Astrocyte (in vitro differentiated cells and primary cell): ENCODE measurements at regions not wholly inside any gene's neighbourhood (a gene's known extent, or its start where the extent isn't known, plus 50 kb on each side); places are given as distances from the start of the nearest gene placed in this dataset.

Experiments
- DNase-seq: peaks from one replicate; pipeline ENCODE4 v3.0.0-alpha.2; 2010; ENCODE audit warnings: low read depth
- FAIRE-seq: peaks from 2 replicates; lab custom pipeline; 2011; peaks lifted over from hg19 to GRCh38; lab: Jason Lieb, UNC
- H2AFZ ChIP-seq: 2 replicates; pipeline ENCODE4 v1.6.0; 2012; ENCODE audit warnings: low read depth, low read length, inconsistent platforms
- H3K27ac ChIP-seq: 2 replicates; pipeline ENCODE4 v1.5.1; 2011; ENCODE audit warnings: low read depth, low read length, inconsistent platforms
- H3K27me3 ChIP-seq: 2 replicates; pipeline ENCODE4 v1.6.0; 2011; ENCODE audit warnings: low read length, inconsistent platforms; ENCODE audit not compliant: insufficient read depth
- H3K36me3 ChIP-seq: 2 replicates; pipeline ENCODE4 v1.5.1; 2011; ENCODE audit warnings: low read length, inconsistent platforms; ENCODE audit not compliant: insufficient read depth
- H3K4me1 ChIP-seq: 2 replicates; pipeline ENCODE4 v1.5.1; 2011; ENCODE audit warnings: low read length, inconsistent platforms; ENCODE audit not compliant: insufficient read depth
- H3K4me2 ChIP-seq: 2 replicates; pipeline ENCODE4 v1.6.0; 2012; ENCODE audit warnings: low read length, inconsistent platforms
- H3K4me3 ChIP-seq: 2 replicates; pipeline ENCODE4 v1.5.1; 2011; ENCODE audit warnings: low read depth, mild to moderate bottlenecking, low read length, inconsistent platforms; ENCODE audit not compliant: insufficient read depth
- H3K79me2 ChIP-seq: 2 replicates; pipeline ENCODE4 v1.6.0; 2012; ENCODE audit warnings: mild to moderate bottlenecking, low read length, inconsistent platforms; ENCODE audit not compliant: insufficient read depth
- H3K9ac ChIP-seq: 2 replicates; pipeline ENCODE4 v1.6.0; 2012; ENCODE audit warnings: mild to moderate bottlenecking, low read length, inconsistent platforms
- H3K9me3 ChIP-seq: 2 replicates; pipeline ENCODE4 v1.5.1; 2012; ENCODE audit warnings: low read depth, mild to moderate bottlenecking, low read length, inconsistent platforms; ENCODE audit not compliant: insufficient read depth
- H4K20me1 ChIP-seq: 2 replicates; pipeline ENCODE4 v1.6.0; 2012; ENCODE audit warnings: low read length, inconsistent platforms; ENCODE audit not compliant: insufficient read depth
- H3K27ac Mint-ChIP-seq: one replicate; pipeline ENCODE4 v1.8.0; 2021; ENCODE audit warnings: mild to moderate bottlenecking, mixed read lengths; ENCODE audit not compliant: unreplicated experiment
- H3K27me3 Mint-ChIP-seq: one replicate; pipeline ENCODE4 v1.8.0; 2021; ENCODE audit warnings: low read depth, mixed read lengths; ENCODE audit not compliant: unreplicated experiment
- H3K36me3 Mint-ChIP-seq: one replicate; pipeline ENCODE4 v1.8.0; 2021; ENCODE audit warnings: low read depth, mixed read lengths; ENCODE audit not compliant: unreplicated experiment
- H3K4me1 Mint-ChIP-seq: one replicate; pipeline ENCODE4 v1.8.0; 2021; ENCODE audit warnings: low read depth, mixed read lengths; ENCODE audit not compliant: unreplicated experiment
- H3K4me3 Mint-ChIP-seq: one replicate; pipeline ENCODE4 v1.8.0; 2021; ENCODE audit warnings: mild to moderate bottlenecking, moderate library complexity, mixed read lengths; ENCODE audit not compliant: unreplicated experiment
- H3K9me3 Mint-ChIP-seq: one replicate; pipeline ENCODE4 v1.8.0; 2021; ENCODE audit warnings: mild to moderate bottlenecking, mixed read lengths; ENCODE audit not compliant: unreplicated experiment
- EZH2 ChIP-seq: IDR thresholded peaks from 2 replicates; pipeline ENCODE4 v1.6.1; 2012; ENCODE audit warnings: mild to moderate bottlenecking, low read length, inconsistent platforms; ENCODE audit not compliant: insufficient read depth
- TF ChIP-seq, protein P1 (sequence below): IDR thresholded peaks from 2 replicates; pipeline ENCODE4 v1.5.1; 2011; ENCODE audit warnings: low read depth, mild to moderate bottlenecking, inconsistent platforms, low read length, moderate library complexity; ENCODE audit not compliant: insufficient read depth

DNA sequence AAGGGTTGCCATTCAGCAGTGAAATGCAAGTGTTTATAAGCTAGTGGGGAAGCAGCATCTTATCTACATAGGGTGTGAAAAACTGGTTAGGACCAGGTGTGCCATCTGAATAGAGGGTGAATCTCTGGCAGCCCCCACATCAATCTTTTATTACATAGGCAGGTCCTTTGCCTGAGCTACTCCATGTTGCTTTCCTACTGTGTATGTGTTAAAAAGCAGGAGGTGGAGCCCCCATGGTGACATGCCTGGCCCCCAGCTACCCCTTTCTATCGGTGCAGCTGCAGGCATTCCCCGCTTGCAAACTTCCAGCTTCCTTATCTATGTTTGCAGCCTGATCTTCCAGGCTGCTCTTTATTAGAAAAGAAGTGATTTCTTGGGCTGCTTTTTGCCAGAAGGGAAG, 353.5 kb downstream of the SPATA31D1 start:
- Histone ChIP-seq H3K9ac (no peak overlapping the region), H3K27ac (no peak overlapping the region), H3K79me2 (no peaks in the 10 kb centered on the region), H3K9me3 (peaks cover 6% of the 10 kb centered on the region), H2AFZ (no peak overlapping the region), H3K4me3 (no peak overlapping the region), H3K27me3 (no peaks in the 10 kb centered on the region), H3K4me2 (no peak overlapping the region), H4K20me1 (no peaks in the 10 kb centered on the region), H3K4me1 (no peaks in the 10 kb centered on the region), H3K36me3 (no peaks in the 10 kb centered on the region)
- Mint-ChIP-seq H3K4me3 (no peak overlapping the region), H3K36me3 (peaks cover 2% of the 10 kb centered on the region), H3K27me3 (peaks cover 3% of the 10 kb centered on the region), H3K9me3 (peaks cover 12% of the 10 kb centered on the region), H3K4me1 (peaks cover 4% of the 10 kb centered on the region), H3K27ac (no peak overlapping the region)
- FAIRE-seq: no peak
- no peak for DNase-seq
- no peak for TF ChIP-seq EZH2

- Mint-ChIP-seq H3K36me3 (peaks cover 2% of the 10 kb centered on the region), H3K4me3 (no peak overlapping the region), H3K27ac (no peak overlapping the region), H3K27me3 (peaks cover 3% of the 10 kb centered on the region), H3K4me1 (no peaks in the 10 kb centered on the region), H3K9me3 (peaks cover 19% of the 10 kb centered on the region)
- H3K4me2 ChIP-seq: no peak overlapping the region
- H3K27me3 ChIP-seq: no peaks in the 10 kb centered on the region
- H3K36me3 ChIP-seq: no peaks in the 10 kb centered on the region
- H3K4me1 ChIP-seq: no peaks in the 10 kb centered on the region
- no peak for TF ChIP-seq EZH2
- TF ChIP-seq, protein P1, sequence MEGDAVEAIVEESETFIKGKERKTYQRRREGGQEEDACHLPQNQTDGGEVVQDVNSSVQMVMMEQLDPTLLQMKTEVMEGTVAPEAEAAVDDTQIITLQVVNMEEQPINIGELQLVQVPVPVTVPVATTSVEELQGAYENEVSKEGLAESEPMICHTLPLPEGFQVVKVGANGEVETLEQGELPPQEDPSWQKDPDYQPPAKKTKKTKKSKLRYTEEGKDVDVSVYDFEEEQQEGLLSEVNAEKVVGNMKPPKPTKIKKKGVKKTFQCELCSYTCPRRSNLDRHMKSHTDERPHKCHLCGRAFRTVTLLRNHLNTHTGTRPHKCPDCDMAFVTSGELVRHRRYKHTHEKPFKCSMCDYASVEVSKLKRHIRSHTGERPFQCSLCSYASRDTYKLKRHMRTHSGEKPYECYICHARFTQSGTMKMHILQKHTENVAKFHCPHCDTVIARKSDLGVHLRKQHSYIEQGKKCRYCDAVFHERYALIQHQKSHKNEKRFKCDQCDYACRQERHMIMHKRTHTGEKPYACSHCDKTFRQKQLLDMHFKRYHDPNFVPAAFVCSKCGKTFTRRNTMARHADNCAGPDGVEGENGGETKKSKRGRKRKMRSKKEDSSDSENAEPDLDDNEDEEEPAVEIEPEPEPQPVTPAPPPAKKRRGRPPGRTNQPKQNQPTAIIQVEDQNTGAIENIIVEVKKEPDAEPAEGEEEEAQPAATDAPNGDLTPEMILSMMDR: no peak
- DNase-seq (no peak), FAIRE-seq (no peak)
- H4K20me1 ChIP-seq: no peaks in the 10 kb centered on the region
- H3K27ac ChIP-seq: no peak overlapping the region
- H3K4me3 ChIP-seq: no peak overlapping the region
- H3K79me2 ChIP-seq: no peaks in the 10 kb centered on the region
- H3K9ac ChIP-seq: no peak overlapping the region
- no peak overlapping the region for H2AFZ ChIP-seq
- peaks cover 6% of the 10 kb centered on the region for H3K9me3 ChIP-seq
These were observed 357.5 kb downstream of the SPATA31D1 start for GRCh38 chr9:82346040-82346439.

GRCh38 chr9:82353631-82354278, 365.2 kb downstream of the SPATA31D1 start:
- Histone ChIP-seq H3K27me3 (no peaks in the 10 kb centered on the region), H3K9me3 (no peaks in the 10 kb centered on the region), H2AFZ (peak overlapping the region; percentile 52), H3K9ac (peak overlapping the region; percentile 7), H3K79me2 (no peaks in the 10 kb centered on the region), H3K4me3 (no peak overlapping the region), H3K4me2 (peak overlapping the region; percentile 33), H4K20me1 (no peaks in the 10 kb centered on the region), H3K27ac (peak overlapping the region; percentile 81), H3K4me1 (peaks cover 12% of the 10 kb centered on the region), H3K36me3 (no peaks in the 10 kb centered on the region)
- TF ChIP-seq EZH2: no peak
- TF ChIP-seq, protein P1: no peak
- H3K27me3 Mint-ChIP-seq: no peaks in the 10 kb centered on the region
- FAIRE-seq: no peak
- H3K9me3 Mint-ChIP-seq: peaks cover 3% of the 10 kb centered on the region
- H3K4me1 Mint-ChIP-seq: peaks cover 6% of the 10 kb centered on the region
- no peak overlapping the region for H3K4me3 Mint-ChIP-seq
- H3K36me3 Mint-ChIP-seq: no peaks in the 10 kb centered on the region
- H3K27ac Mint-ChIP-seq: no peak overlapping the region
- no peak for DNase-seq
